Activated CD4-positive, alpha-beta T cell treated with anti-CD3 and anti-CD28 coated beads, Interleukin-2, amount 50 U/mL, for 16 hours (primary cell): ENCODE measurements at regions not wholly inside any gene's neighbourhood (a gene's known extent, or its start where the extent isn't known, plus 50 kb on each side); places are given as distances from the start of the nearest gene placed in this dataset.

Experiments
- DNase-seq: peaks from one replicate; pipeline ENCODE4 v3.0.0-alpha.2; 2020

DNA sequence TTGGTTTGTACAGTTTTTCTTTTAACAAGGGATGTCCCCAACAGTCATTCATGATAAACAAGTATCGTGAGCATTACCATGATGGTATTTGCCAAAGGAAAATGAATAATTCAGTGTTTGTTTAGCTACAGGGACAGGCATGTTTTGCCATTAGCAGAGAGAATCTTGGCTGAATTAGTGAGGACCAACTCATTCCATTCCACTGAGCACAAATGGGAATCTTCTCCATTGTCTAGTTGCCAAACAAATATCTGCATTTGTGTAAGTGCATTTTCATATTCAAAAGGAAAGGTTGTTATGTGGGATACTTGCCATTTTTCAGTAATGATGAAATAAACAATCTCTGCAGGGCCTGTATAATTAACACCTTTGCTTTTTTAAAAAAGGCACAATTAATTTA, 1762.6 kb downstream of the RPA4 start:
- no peak for DNase-seq

DNA sequence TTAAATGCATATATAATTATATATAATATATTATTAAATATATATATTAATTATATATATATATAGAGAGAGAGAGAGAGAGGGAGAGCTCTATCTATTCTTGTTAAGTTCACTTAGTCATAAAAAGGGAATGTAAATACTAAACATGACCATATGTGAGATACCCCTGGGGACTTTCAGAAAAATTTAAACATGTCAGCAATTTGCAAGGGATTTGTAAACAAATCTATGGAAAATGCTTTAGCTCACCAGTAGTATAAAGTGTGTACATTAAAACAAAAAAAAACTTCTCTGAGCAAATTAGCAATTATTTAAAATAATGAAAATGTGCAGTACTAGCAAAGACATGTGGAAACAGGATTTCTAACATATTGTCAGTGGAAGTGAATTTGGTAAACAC, 1755.5 kb downstream of the PCDH19 start:
- DNase-seq: no peak
